Subcutaneous abdominal adipose tissue (tissue), 5 donors: ENCODE measurements at regions not wholly inside any gene's neighbourhood (a gene's known extent, or its start where the extent isn't known, plus 50 kb on each side); places are given as distances from the start of the nearest gene placed in this dataset.

Source experiments
- H3K27ac ChIP-seq: one replicate; pipeline ENCODE4 v1.7.0; 2013; ENCODE audit warnings: low read depth, mild to moderate bottlenecking, inconsistent platforms, low read length, moderate library complexity
- H3K27me3 ChIP-seq, 5 donors: one replicate each; pipeline ENCODE4 v1.7.0; 2013; ENCODE audit warnings: low read length in 5 of 5, inconsistent platforms in 1 of 5; ENCODE audit not compliant: control insufficient read depth in 5 of 5, insufficient read depth in 4 of 5
- H3K36me3 ChIP-seq, 5 donors: one replicate each; pipeline ENCODE4 v1.7.0; 2013; ENCODE audit warnings: low read length in 5 of 5; ENCODE audit not compliant: control insufficient read depth in 5 of 5, insufficient read depth in 5 of 5
- H3K4me1 ChIP-seq, 5 donors: one replicate each; pipeline ENCODE4 v1.7.0; 2013; ENCODE audit warnings: low read length in 5 of 5, mild to moderate bottlenecking in 3 of 5, moderate library complexity in 1 of 5; ENCODE audit not compliant: control insufficient read depth in 5 of 5, insufficient read depth in 5 of 5
- H3K4me3 ChIP-seq, 5 donors: one replicate each; pipeline ENCODE4 v1.7.0; 2013; ENCODE audit warnings: low read length in 5 of 5, low read depth in 1 of 5
- H3K9ac ChIP-seq, 5 donors: one replicate each; pipeline ENCODE4 v1.7.0; 2013; ENCODE audit warnings: low read length in 5 of 5, mild to moderate bottlenecking in 4 of 5, moderate library complexity in 3 of 5
- H3K9me3 ChIP-seq, 5 donors: one replicate each; pipeline ENCODE4 v1.7.0; 2013; ENCODE audit warnings: low read length in 5 of 5; ENCODE audit not compliant: control insufficient read depth in 5 of 5
- donor health status: healthy.
- donor health status: healthy.
- donor health status: healthy.
- donor health status: healthy.
- donor health status: healthy.

DNA sequence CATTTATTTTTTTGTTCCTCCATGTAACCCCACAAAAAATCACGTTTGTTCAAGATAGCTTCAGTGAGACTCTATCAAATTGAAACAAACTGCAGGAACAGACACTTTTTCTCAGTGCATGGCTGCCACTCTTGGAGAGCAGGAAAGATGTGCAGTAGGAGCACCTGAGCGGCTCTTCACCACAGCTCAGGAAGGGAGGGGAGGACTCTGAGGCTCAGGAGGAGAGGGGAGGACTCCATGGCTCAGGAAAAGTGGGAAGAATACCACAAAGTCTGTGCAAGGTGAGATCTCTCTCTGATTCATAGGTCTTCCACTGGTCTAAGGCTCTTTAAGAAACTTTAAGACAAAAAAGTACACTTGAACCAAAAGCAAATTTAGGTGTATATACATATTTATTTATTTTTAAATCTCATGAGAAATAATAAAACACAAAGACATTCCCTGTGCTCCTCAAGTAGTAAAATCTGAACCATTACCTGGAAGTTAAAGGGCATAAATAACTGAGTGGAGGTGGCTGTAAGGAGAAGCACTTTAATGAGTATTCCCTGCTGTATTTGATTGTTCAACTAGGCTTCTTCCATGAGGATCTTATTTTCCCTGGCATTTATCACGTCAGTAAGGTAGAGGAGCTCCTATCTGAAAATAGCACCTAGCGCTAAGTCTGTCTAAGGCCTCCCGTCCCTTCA lies 69.2 kb upstream of the CCN6 start:
- Histone ChIP-seq H3K27ac (no peak overlapping the region), H3K36me3 (no peaks in the 10 kb centered on the region), H3K9me3 (no peaks in the 10 kb centered on the region), H3K4me3 (no peak overlapping the region), H3K27me3 (no peaks in the 10 kb centered on the region), H3K9ac (no peak overlapping the region), H3K4me1 (peaks cover 0 to 19% (median 13%) of the 10 kb centered on the region in 5 donors)

DNA sequence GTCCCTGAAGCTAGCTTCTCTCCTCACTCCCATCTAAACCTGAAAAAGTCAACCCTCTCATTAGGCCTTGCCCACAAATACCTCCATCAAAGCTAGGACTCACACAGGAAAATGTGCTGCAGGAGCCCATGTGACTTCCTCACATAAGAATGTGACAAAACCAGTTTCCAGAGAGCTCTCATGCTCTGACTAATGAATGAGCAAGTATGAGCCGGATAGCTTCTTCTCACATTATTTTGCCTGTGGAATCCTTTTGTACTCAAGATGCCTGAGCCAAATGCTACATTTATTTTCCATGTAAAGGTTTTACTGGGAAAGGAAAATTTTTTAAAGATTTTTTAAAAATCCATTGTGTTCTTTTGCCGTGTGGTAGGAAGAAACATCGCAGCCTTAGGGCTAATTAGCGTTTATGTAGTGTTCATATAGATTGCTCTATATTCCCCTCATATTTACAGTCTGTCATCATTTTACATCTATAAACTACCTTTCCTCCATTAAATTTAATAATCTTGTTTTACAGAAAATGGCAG lies 68.6 kb upstream of the CCN6 start:
- Histone ChIP-seq H3K4me1 (peaks cover 0 to 21% (median 14%) of the 10 kb centered on the region in 5 donors), H3K27ac (no peak overlapping the region)

DNA sequence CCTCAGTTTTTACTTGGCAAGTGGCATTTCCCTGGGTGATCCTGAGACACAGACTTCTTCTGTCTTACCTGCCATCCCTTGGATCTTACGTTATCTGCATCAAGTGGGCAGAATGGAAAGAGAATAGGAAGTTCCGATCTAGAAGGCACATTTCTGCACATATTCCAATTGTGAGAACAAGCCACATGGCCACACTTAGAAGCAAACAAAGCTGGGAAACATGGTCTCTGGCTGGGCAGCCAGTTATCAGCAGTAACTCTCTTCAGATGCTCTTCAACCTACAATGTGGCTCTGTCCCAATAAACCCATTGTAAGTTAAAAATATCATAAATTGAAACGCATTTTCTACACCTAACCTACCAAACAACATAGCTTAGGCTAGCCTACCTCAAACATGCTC lies 67.3 kb upstream of the CCN6 start:
- Histone ChIP-seq H3K27ac (no peak overlapping the region), H3K36me3 (no peaks in the 10 kb centered on the region), H3K9me3 (no peaks in the 10 kb centered on the region), H3K4me3 (no peak overlapping the region), H3K4me1 (peaks cover 0 to 9% (median 7%) of the 10 kb centered on the region in 5 donors), H3K9ac (no peak overlapping the region), H3K27me3 (no peaks in the 10 kb centered on the region)

More for the DNA sequence above, 68.6 kb upstream of the CCN6 start:
- no peaks in the 10 kb centered on the region for H3K27me3 ChIP-seq
- no peak overlapping the region for H3K9ac ChIP-seq
- H3K9me3 ChIP-seq: no peaks in the 10 kb centered on the region
- no peak overlapping the region for H3K4me3 ChIP-seq
- no peaks in the 10 kb centered on the region for H3K36me3 ChIP-seq

DNA sequence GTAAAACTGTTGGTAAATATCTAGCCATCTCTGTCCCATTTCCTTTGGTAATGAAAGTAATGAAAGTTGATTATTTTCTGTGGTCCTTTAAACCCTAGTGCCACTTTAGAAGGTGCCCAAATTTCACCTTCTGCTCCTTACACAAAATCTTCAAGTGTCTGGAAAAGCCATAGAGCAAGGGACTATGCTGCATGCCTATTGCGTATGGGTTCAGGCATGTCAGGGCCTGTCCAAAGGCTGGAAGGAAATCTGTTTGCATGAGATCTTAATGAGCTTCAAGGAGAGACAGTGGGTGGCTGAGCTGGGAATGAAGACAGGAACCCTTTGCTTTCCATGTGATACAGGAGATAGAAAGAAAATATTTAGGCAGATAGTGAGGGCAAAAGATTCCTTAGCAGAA lies 66.6 kb upstream of the CCN6 start:
- Histone ChIP-seq H3K4me1 (peaks cover 0 to 9% (median 6%) of the 10 kb centered on the region in 5 donors), H3K27me3 (no peaks in the 10 kb centered on the region), H3K9me3 (no peaks in the 10 kb centered on the region), H3K9ac (no peak overlapping the region), H3K27ac (no peak overlapping the region), H3K36me3 (no peaks in the 10 kb centered on the region), H3K4me3 (no peak overlapping the region)

DNA sequence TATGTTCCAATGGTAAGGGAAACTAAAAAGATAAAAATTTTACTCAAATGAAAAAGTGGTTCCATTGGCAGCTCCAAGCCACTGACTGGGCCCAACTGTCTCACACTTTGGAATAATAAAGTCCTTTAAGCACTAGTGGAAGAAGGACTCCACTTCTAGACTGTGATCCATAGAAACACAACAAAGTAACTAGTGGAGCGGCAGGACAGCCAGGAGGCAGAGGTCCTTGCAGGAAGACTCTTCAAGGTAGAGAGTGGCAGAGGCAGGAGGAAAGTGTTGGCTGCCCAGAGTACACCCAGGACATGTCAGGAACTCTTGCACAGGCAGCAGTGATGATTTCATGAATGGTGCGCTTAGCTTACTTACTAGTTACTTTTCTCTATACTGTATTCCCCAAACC lies 65.0 kb upstream of the CCN6 start:
- H3K27me3 ChIP-seq: no peaks in the 10 kb centered on the region
- no peaks in the 10 kb centered on the region for H3K36me3 ChIP-seq
- no peak overlapping the region for H3K9ac ChIP-seq
- H3K4me1 ChIP-seq: peaks cover 0 to 18% (median 7%) of the 10 kb centered on the region in 5 donors
- H3K9me3 ChIP-seq: no peaks in the 10 kb centered on the region
- H3K27ac ChIP-seq: no peak overlapping the region
- H3K4me3 ChIP-seq: no peak overlapping the region

DNA sequence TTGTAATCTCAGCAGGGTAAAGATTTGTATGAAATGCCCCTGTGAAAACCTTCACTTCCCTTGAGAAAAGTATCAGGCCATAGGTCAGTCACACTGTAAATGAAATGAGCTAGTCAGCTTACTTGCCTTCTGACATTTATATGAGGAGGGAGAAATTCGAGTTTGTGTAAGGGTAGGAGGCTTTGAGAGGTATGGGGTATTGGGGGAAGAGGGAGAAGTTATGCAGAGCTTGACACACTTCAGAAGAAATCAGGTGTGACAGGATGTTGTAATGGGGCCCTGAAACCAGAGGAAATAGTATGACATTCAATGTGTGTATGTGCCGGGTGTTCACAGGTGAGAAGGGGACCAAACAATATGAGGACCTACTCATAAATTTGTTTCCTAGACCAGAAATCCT lies 64.2 kb upstream of the CCN6 start:
- H3K4me1 ChIP-seq: peaks cover 0 to 18% (median 7%) of the 10 kb centered on the region in 5 donors
- H3K4me3 ChIP-seq: no peak overlapping the region
- no peaks in the 10 kb centered on the region for H3K9me3 ChIP-seq
- H3K9ac ChIP-seq: no peak overlapping the region
- no peaks in the 10 kb centered on the region for H3K36me3 ChIP-seq
- H3K27ac ChIP-seq: no peak overlapping the region
- H3K27me3 ChIP-seq: no peaks in the 10 kb centered on the region

DNA sequence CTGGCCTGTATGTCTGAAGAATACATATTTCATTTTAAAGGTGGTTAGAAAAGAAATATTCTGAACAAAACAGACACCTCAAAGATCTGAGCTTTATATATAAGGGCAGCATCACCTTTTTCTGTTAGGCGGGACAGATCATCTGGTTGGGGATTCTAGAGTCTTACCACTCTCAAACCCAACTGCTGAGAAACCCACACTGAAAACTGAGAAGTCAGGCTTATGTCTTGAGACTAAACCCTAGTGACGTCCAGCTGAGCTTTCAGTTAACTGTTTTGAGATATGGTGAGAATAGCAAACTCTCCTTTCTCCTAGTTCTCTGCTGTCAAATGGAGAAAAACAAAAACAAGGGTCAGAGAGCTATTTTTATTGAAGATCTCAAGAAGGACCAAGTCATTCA lies 63.7 kb upstream of the CCN6 start:
- H3K9me3 ChIP-seq: no peaks in the 10 kb centered on the region
- no peak overlapping the region for H3K27ac ChIP-seq
- no peak overlapping the region for H3K4me3 ChIP-seq
- H3K9ac ChIP-seq: no peak overlapping the region
- H3K27me3 ChIP-seq: no peaks in the 10 kb centered on the region
- H3K4me1 ChIP-seq: peaks cover 0 to 18% (median 7%) of the 10 kb centered on the region in 5 donors
- no peaks in the 10 kb centered on the region for H3K36me3 ChIP-seq

DNA sequence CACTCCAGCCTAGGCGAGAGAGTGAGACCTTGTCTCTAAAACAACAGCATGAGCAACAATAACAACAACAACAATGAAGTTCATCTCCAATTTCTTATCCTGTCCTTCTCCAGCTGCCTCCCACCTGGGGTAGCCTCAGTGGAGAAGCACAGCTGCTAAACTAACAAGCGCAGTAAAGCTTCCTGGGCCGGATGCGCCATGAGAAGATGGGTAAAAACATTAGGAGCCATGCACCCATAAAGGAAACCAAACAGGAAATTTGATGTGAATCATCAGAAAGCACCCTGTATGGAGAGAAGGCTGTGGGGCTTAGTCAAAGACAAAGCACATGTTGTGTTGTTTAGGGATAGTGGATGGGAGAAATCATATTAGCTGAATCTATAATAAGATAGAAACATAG lies 61.1 kb upstream of the CCN6 start:
- no peak overlapping the region for H3K4me3 ChIP-seq
- no peak overlapping the region for H3K9ac ChIP-seq
- H3K36me3 ChIP-seq: no peaks in the 10 kb centered on the region
- H3K27ac ChIP-seq: no peak overlapping the region
- no peaks in the 10 kb centered on the region for H3K9me3 ChIP-seq
- H3K4me1 ChIP-seq: peaks cover 4 to 30% (median 22%) of the 10 kb centered on the region in 5 donors
- no peaks in the 10 kb centered on the region for H3K27me3 ChIP-seq

DNA sequence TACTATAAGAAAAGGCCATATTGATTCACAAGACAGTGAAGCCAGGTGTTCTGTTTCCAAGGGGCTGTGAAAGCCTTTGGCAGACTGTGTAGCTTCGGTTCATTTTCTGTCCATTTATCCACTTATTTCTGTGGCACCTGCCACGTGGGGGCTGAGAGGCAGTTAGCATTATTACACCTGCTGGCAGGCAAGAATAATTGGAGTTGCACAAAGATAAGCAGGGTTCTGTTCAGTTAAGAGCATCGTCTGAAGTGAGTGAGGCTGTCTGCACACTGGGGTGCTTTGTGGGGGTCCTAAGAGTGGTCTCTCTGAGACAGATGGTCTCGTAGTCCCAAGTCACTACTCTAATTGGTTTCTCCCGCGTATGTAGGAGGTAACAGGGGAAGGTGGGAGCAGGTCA lies 60.6 kb upstream of the CCN6 start:
- Histone ChIP-seq H3K36me3 (no peaks in the 10 kb centered on the region), H3K9me3 (no peaks in the 10 kb centered on the region), H3K27me3 (no peaks in the 10 kb centered on the region), H3K9ac (no peak overlapping the region), H3K27ac (no peak overlapping the region), H3K4me3 (no peak overlapping the region), H3K4me1 (peaks cover 9 to 35% (median 27%) of the 10 kb centered on the region in 5 donors)

DNA sequence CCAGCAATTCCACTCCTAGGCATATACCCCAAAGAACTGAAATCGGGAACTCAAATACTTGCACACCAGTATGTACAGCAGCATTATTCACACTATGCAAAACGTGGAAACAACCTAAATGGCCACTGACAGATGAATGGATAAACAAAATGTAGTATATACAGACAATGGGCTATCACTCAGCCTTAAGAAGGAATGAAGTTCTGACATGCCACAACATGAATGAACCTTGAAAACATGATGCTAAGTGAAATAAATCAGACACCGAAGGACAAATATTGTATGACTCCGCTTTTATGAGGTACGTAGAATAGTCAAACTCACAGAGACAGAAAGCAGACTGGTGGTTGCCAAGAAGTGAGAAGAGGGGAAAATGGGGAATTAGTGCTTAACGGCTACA lies 59.1 kb upstream of the CCN6 start:
- Histone ChIP-seq H3K9me3 (no peaks in the 10 kb centered on the region), H3K36me3 (no peaks in the 10 kb centered on the region), H3K4me1 (peaks cover 9 to 36% (median 27%) of the 10 kb centered on the region in 5 donors), H3K9ac (no peak overlapping the region), H3K4me3 (no peak overlapping the region), H3K27me3 (no peaks in the 10 kb centered on the region), H3K27ac (no peak overlapping the region)
